ENCODE measurements at regions not wholly inside any gene's neighbourhood (a gene's known extent, or its start where the extent isn't known, plus 50 kb on each side); places are given as distances from the start of the nearest gene placed in this dataset.

- CTCF ChIA-PET, result no interaction called here
- RAD21 ChIA-PET (ENCODE audit: low non-redundant PET in 1 of 2, low total read pairs in 2 of 2, uncharacterized antibody in 2 of 2, unreplicated experiment in 2 of 2), result no interaction called here
- Histone ChIP-seq H3K27ac (ENCODE audit: low read depth, low read length) (no peak overlapping the region), H3K9me3 (ENCODE audit: control insufficient read depth in 1 of 2, insufficient read depth in 1 of 2, low read depth in 1 of 2, low read length in 2 of 2) (no peaks in the 10 kb centered on the region; a peak in 1 of 4 replicates), H3K9me2 (ENCODE audit: insufficient read depth) (no peaks in the 10 kb centered on the region), H4K20me1 (ENCODE audit: insufficient read depth) (no peaks in the 10 kb centered on the region), H3K79me2 (ENCODE audit: insufficient read depth, low read length) (no peaks in the 10 kb centered on the region), H2AFZ (ENCODE audit: low read depth, low read length, poor library complexity, severe bottlenecking) (no peak overlapping the region), H3K4me3 (replicated peaks in 1 of 2; ENCODE audit: low read depth in 1 of 2, low read length in 2 of 2) (no peak overlapping the region), H3K36me3 (ENCODE audit: control insufficient read depth in 1 of 2, insufficient read depth in 2 of 2, low read length in 2 of 2) (no peaks in the 10 kb centered on the region; a peak in 2 of 4 replicates), H3K4me2 (ENCODE audit: low read length) (no peak overlapping the region), H3K27me3 (ENCODE audit: insufficient read depth, low read length) (no peaks in the 10 kb centered on the region), H3K9ac (ENCODE audit: low read length) (no peak overlapping the region), H3K4me1 (ENCODE audit: control insufficient read depth in 1 of 2, insufficient read depth in 2 of 2, low read length in 2 of 2) (no peaks in the 10 kb centered on the region)
- TF ChIP-seq SP1 (IDR thresholded peaks at IDR 0.05; ENCODE audit: low read depth) (no peak), POLR2AphosphoS5 (IDR thresholded peaks at IDR 0.05; ENCODE audit: low read depth, low read length) (no peak), EZH2 (IDR thresholded peaks at IDR 0.05) (no peak), EGR1 (IDR thresholded peaks at IDR 0.05; ENCODE audit: low read depth) (no peak), CBX3 (IDR thresholded peaks at IDR 0.05; ENCODE audit: low read depth) (no peak), YY1 (IDR thresholded peaks at IDR 0.05; ENCODE audit: extremely low read depth, insufficient replicate concordance, low read depth, low read length) (no peak), CEBPB (IDR thresholded peaks at IDR 0.05; ENCODE audit: low read depth) (no peak), FOSL1 (IDR thresholded peaks at IDR 0.05; ENCODE audit: low read depth) (no peak), REST (IDR thresholded peaks at IDR 0.05; ENCODE audit: low read depth) (no peak), RAD21 (IDR thresholded peaks at IDR 0.05; ENCODE audit: low read depth) (no peak), SIN3A (IDR thresholded peaks at IDR 0.05; ENCODE audit: low read depth) (no peak), ZFX (IDR thresholded peaks at IDR 0.05) (no peak), POLR2A (IDR thresholded peaks at IDR 0.05; ENCODE audit: borderline replicate concordance, extremely low read depth, insufficient read depth, insufficient read length) (no peak)
- TF ChIP-seq, protein P1, sequence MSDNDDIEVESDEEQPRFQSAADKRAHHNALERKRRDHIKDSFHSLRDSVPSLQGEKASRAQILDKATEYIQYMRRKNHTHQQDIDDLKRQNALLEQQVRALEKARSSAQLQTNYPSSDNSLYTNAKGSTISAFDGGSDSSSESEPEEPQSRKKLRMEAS (IDR thresholded peaks at IDR 0.05), result no peak
- TF ChIP-seq, protein P2, sequence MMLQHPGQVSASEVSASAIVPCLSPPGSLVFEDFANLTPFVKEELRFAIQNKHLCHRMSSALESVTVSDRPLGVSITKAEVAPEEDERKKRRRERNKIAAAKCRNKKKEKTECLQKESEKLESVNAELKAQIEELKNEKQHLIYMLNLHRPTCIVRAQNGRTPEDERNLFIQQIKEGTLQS (IDR thresholded peaks at IDR 0.05), result no peak
- no peak for DNase-seq (ENCODE audit: low read depth, low spot score)
- ATAC-seq, result no peak
- POLR2A ChIA-PET, result no interaction called here
- intact Hi-C loops (cut with micrococcal nuclease), result no loop called here
- BruUV-seq (replicated peaks), result no TSS peak
Measured at GRCh38 chr22:47690166-47690565, 927.7 kb downstream of the TBC1D22A start.
